H1 (cell line): ENCODE measurements at regions not wholly inside any gene's neighbourhood (a gene's known extent, or its start where the extent isn't known, plus 50 kb on each side); places are given as distances from the start of the nearest gene placed in this dataset.

Experiments used
- ASH2L ChIP-seq: fragments of 200-600, 300-600 bp; sonication (generic); IDR thresholded peaks from one replicate; pipeline ENCODE4 v1.7.1; 2017; ENCODE audit warnings: low read length
- CTCF ChIP-seq, 3 experiments: IDR thresholded peaks; 1 replicate in 2 of 3; 2 replicates in 1 of 3; pipeline versions ENCODE4 v1.5.1 to v1.6.1; 2011; ENCODE audit warnings: low read length in 3 of 3, mild to moderate bottlenecking in 3 of 3, inconsistent platforms in 2 of 3, low read depth in 1 of 3, moderate library complexity in 1 of 3; ENCODE audit not compliant: insufficient read depth in 1 of 3; ENCODE audit errors: control extremely low read depth in 1 of 3
- GABPA ChIP-seq: IDR thresholded peaks from 2 replicates; pipeline ENCODE4 v1.6.1; 2011; ENCODE audit warnings: mild to moderate bottlenecking, low read length, moderate library complexity, borderline replicate concordance; ENCODE audit not compliant: insufficient read depth
- HDAC2 ChIP-seq, 2 experiments: fragments of 300-600 bp in 1 of 2; sonication (generic) in 1 of 2; IDR thresholded peaks; 2 replicates each; pipeline ENCODE4 v1.6.1; 2011 to 2012; ENCODE audit warnings: low read depth in 2 of 2, low read length in 2 of 2, mild to moderate bottlenecking in 2 of 2, moderate library complexity in 2 of 2, borderline replicate concordance in 1 of 2, inconsistent platforms in 1 of 2
- POLR2A ChIP-seq, 2 experiments: IDR thresholded peaks; 1 replicate in 1 of 2; 2 replicates in 1 of 2; pipeline ENCODE4 v1.6.1; 2011; ENCODE audit warnings: low read depth in 2 of 2, low read length in 2 of 2, mild to moderate bottlenecking in 2 of 2; ENCODE audit errors: control extremely low read depth in 1 of 2
- SP4 ChIP-seq: IDR thresholded peaks from 2 replicates; pipeline ENCODE4 v1.6.1; 2012; ENCODE audit warnings: low read length, inconsistent platforms
- TAF1 ChIP-seq: IDR thresholded peaks from 2 replicates; pipeline ENCODE4 v1.6.1; 2011; ENCODE audit warnings: mild to moderate bottlenecking, low read depth, low read length

DNA sequence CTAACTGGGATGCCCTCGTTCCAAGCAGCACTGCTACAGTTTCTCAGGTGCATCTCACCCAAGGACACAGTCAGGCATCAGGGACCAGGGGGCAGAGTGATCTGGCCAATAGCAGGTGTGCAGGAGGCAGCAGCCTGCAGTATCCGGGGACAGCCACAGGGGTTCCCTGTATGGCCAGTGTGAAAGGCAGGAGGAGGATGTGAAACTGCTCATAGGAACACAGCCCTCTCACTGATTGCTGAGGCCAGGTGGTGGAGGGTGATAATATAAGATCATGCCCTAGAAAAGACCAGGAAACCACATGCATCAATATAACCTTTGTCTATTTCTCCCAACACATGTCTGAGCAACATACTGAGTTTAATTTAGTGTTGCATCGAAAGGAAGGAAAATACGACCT lies 112.7 kb upstream of the TACR1 start:
- peak; percentile 55 to 73 (median 61) for TF ChIP-seq CTCF (IDR thresholded peaks at IDR 0.05; ENCODE audit: control extremely low read depth in 1 of 3, insufficient read depth in 1 of 3, low read depth in 1 of 3, low read length in 3 of 3)
- no peak for TF ChIP-seq TAF1
- no peak for TF ChIP-seq GABPA
- TF ChIP-seq ASH2L, result no peak
- TF ChIP-seq HDAC2 (IDR thresholded peaks at IDR 0.05; ENCODE audit: borderline replicate concordance in 1 of 2, low read depth in 2 of 2, low read length in 2 of 2), result no peak
- no peak for TF ChIP-seq SP4
- TF ChIP-seq POLR2A (IDR thresholded peaks at IDR 0.05; ENCODE audit: control extremely low read depth in 1 of 2, low read depth in 2 of 2, low read length in 2 of 2), result no peak
